A673 (cell line): ENCODE measurements at regions not wholly inside any gene's neighbourhood (a gene's known extent, or its start where the extent isn't known, plus 50 kb on each side); places are given as distances from the start of the nearest gene placed in this dataset.
"Not testable (repeated sequence)": the region's sequence is repeated elsewhere in the genome, so short reads cannot be mapped to it uniquely, and the experiment has no call there.

Source experiments
- BruUV-seq: library from RNA; stranded (reverse); fragments of 400-500 nt; replicated peaks from 2 replicates; lab custom pipeline; 2021; lab: Mats Ljungman, UMichigan
- CTCF ChIA-PET: fragments of 300-600 bp; sonication (Branson Sonifier 250); formaldehyde crosslinking; loops from one replicate; lab custom pipeline; 2022; ENCODE audit warnings: antibody characterized with exemption; lab: Charles Lee
- POLR2A ChIA-PET: fragments of 300-600 bp; sonication (Branson Sonifier 250); formaldehyde crosslinking; loops from one replicate; lab custom pipeline; 2022; ENCODE audit warnings: antibody characterized with exemption; ENCODE audit not compliant: low non-redundant PET; lab: Charles Lee
- DNase-seq: peaks from one replicate; pipeline ENCODE4 v3.0.0-alpha.2; 2015; ENCODE audit warnings: low spot score
- H3K27ac ChIP-seq: fragments of 200-600 bp; sonication (generic); 2 replicates; pipeline ENCODE4 v1.5.1; 2016; ENCODE audit warnings: mixed run types, low read depth, mild to moderate bottlenecking, mixed read lengths, antibody characterized with exemption, low read length; ENCODE audit not compliant: poor library complexity, severe bottlenecking
- H3K27me3 ChIP-seq: fragments of 200-600 bp; sonication (generic); replicated peaks from 2 replicates; pipeline ENCODE4 v1.6.1; 2017; ENCODE audit warnings: mixed run types, low read depth, mild to moderate bottlenecking, mixed read lengths, antibody characterized with exemption, low read length; ENCODE audit not compliant: insufficient read depth, poor library complexity
- H3K36me3 ChIP-seq: fragments of 200-600 bp; sonication (generic); 2 replicates; pipeline ENCODE4 v1.6.1; 2016; ENCODE audit warnings: mixed run types, mild to moderate bottlenecking, mixed read lengths, antibody characterized with exemption, low read length; ENCODE audit not compliant: insufficient read depth, poor library complexity, severe bottlenecking
- H3K4me1 ChIP-seq: fragments of 200-600 bp; sonication (generic); 2 replicates; pipeline ENCODE4 v1.6.1; 2017; ENCODE audit warnings: mixed run types, mild to moderate bottlenecking, mixed read lengths, antibody characterized with exemption, low read length; ENCODE audit not compliant: insufficient read depth, poor library complexity, severe bottlenecking
- H3K4me3 ChIP-seq: fragments of 200-600 bp; sonication (generic); 2 replicates; pipeline ENCODE4 v1.5.1; 2016; ENCODE audit warnings: low read depth, mixed run types, mild to moderate bottlenecking, mixed read lengths, low read length; ENCODE audit not compliant: poor library complexity, severe bottlenecking
- H3K9me3 ChIP-seq: fragments of 200-600 bp; sonication (generic); 2 replicates; pipeline ENCODE4 v1.6.1; 2016; ENCODE audit warnings: mixed run types, low read depth, mild to moderate bottlenecking, mixed read lengths, antibody characterized with exemption, low read length; ENCODE audit not compliant: poor library complexity, severe bottlenecking
- EZH2 ChIP-seq: fragments of 200-600 bp; sonication (generic); IDR thresholded peaks from 2 replicates; pipeline ENCODE4 v1.6.1; 2017; ENCODE audit warnings: borderline replicate concordance, low read depth, mild to moderate bottlenecking, mixed read lengths, antibody characterized with exemption, low read length; ENCODE audit not compliant: poor library complexity, severe bottlenecking
- intact Hi-C: fragments of 100-400 bp; cut with micrococcal nuclease; formaldehyde crosslinking; loops from one replicate; pipeline ENCODE4 v1.10.0; 2022; ENCODE audit not compliant: unreplicated experiment
- TF ChIP-seq, protein P1 (sequence below): fragments of 300-800, 200-600 bp; sonication (generic); conservative IDR thresholded peaks from 2 replicates; pipeline ENCODE4 v1.5.1; 2017; ENCODE audit warnings: low read depth, mild to moderate bottlenecking, antibody characterized with exemption, low read length, moderate library complexity, mixed read lengths

- no peaks in the 10 kb centered on the region for H3K36me3 ChIP-seq
- no peak overlapping the region for H3K27ac ChIP-seq
- POLR2A ChIA-PET: no interaction called here
- no peak overlapping the region for H3K4me3 ChIP-seq
- CTCF ChIA-PET: no interaction called here
- BruUV-seq: no TSS peak
- intact Hi-C loops: no loop called here
- no peak for DNase-seq
- H3K4me1 ChIP-seq: no peaks in the 10 kb centered on the region
- no peaks in the 10 kb centered on the region for H3K9me3 ChIP-seq
- TF ChIP-seq EZH2: no peak
- TF ChIP-seq, protein P1, sequence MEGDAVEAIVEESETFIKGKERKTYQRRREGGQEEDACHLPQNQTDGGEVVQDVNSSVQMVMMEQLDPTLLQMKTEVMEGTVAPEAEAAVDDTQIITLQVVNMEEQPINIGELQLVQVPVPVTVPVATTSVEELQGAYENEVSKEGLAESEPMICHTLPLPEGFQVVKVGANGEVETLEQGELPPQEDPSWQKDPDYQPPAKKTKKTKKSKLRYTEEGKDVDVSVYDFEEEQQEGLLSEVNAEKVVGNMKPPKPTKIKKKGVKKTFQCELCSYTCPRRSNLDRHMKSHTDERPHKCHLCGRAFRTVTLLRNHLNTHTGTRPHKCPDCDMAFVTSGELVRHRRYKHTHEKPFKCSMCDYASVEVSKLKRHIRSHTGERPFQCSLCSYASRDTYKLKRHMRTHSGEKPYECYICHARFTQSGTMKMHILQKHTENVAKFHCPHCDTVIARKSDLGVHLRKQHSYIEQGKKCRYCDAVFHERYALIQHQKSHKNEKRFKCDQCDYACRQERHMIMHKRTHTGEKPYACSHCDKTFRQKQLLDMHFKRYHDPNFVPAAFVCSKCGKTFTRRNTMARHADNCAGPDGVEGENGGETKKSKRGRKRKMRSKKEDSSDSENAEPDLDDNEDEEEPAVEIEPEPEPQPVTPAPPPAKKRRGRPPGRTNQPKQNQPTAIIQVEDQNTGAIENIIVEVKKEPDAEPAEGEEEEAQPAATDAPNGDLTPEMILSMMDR: no peak
- no peaks in the 10 kb centered on the region for H3K27me3 ChIP-seq
Measured at GRCh38 chr4:115453416-115453815, 340.0 kb upstream of the NDST4 start.

DNA sequence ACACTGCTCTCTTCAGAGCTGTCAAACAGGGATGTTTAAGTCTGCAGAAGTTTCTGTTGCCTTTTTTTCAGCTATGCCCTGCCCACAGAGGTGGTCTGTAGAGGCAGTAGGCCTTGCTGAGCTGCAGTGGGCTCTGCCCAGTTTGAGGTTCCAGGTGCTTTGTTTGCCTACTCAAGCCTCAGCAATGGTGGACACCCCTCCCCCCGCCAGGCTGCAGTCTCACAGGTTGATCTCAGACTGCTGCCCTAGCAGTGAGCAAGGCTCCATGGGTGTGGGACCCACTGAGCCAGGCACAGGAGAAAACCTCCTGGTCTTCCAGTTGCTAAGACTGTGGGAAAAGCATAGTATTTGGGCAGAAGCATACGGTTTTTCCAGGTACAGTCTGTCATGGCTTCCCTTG lies 338.8 kb upstream of the NDST4 start:
- intact Hi-C loops, H3K27me3 ChIP-seq, H3K27ac ChIP-seq, H3K4me1 ChIP-seq, H3K4me3 ChIP-seq, POLR2A ChIA-PET, CTCF ChIA-PET, H3K9me3 ChIP-seq, BruUV-seq, DNase-seq, H3K36me3 ChIP-seq: not testable (repeated sequence)

DNA sequence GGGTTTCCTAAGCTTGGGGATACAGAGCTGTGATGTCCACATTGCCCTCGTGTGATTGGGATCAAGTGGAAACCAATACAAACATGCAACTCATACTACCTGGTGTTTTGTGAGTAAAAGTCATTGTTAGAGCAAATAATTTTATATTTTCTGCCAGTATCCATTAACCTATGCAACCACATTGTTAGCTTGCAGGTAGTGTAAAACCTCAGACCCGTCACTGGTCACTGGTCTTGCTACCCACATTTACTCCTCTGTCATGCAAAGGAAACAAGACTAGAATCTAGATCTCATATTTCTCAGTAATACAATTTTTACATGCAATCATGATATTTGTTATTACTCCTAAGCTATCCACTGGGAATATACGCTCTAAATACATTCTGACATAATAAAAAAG lies 324.3 kb upstream of the NDST4 start:
- no TSS peak for BruUV-seq
- DNase-seq: no peak
- Histone ChIP-seq H3K4me3 (no peak overlapping the region), H3K27ac (no peak overlapping the region), H3K36me3 (no peaks in the 10 kb centered on the region), H3K27me3 (no peaks in the 10 kb centered on the region), H3K9me3 (no peaks in the 10 kb centered on the region), H3K4me1 (no peaks in the 10 kb centered on the region)
- CTCF ChIA-PET: no interaction called here
- POLR2A ChIA-PET: no interaction called here
- no peak for TF ChIP-seq EZH2
- TF ChIP-seq, protein P1: no peak
- intact Hi-C loops: no loop called here

DNA sequence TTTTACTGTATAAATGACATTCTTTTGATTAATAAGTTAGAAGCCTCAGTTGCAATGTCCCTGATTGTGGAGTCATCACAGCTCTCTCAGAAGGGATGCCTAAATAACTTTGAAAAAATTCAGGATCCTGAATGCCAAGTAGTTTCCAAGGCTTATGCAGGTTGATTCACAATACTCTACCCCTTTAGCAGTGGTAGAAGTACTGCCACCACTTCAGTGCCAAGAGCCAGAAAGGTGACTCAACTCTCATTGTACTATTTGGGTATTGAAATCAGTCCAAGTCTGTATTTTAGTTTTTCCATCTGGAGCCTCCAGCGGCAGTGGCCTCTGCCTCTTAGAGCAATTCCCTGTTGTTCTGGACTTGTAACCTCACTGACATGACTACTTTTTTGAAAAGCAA lies 320.1 kb upstream of the NDST4 start:
- no TSS peak for BruUV-seq
- Histone ChIP-seq H3K27ac (no peak overlapping the region), H3K4me3 (no peak overlapping the region), H3K27me3 (no peaks in the 10 kb centered on the region), H3K9me3 (no peaks in the 10 kb centered on the region), H3K36me3 (no peaks in the 10 kb centered on the region), H3K4me1 (no peaks in the 10 kb centered on the region)
- DNase-seq: no peak
- CTCF ChIA-PET: no interaction called here
- POLR2A ChIA-PET: no interaction called here
- intact Hi-C loops: no loop called here
- TF ChIP-seq, protein P1: no peak
- no peak for TF ChIP-seq EZH2
